Osteocyte (in vitro differentiated cells): ENCODE measurements at regions not wholly inside any gene's neighbourhood (a gene's known extent, or its start where the extent isn't known, plus 50 kb on each side); places are given as distances from the start of the nearest gene placed in this dataset.
"Not testable (repeated sequence)": the region's sequence is repeated elsewhere in the genome, so short reads cannot be mapped to it uniquely, and the experiment has no call there.

ENCODE experiments used
- DNase-seq: peaks from one replicate; pipeline ENCODE4 v3.0.0; 2021; ENCODE audit warnings: mixed read lengths; ENCODE audit not compliant: unreplicated experiment; ENCODE audit errors: extremely low spot score
- H3K27ac Mint-ChIP-seq: one replicate; pipeline ENCODE4 v1.8.0; 2021; ENCODE audit warnings: mild to moderate bottlenecking, mixed read lengths; ENCODE audit not compliant: unreplicated experiment
- H3K27me3 Mint-ChIP-seq: one replicate; pipeline ENCODE4 v1.8.0; 2021; ENCODE audit warnings: mixed read lengths; ENCODE audit not compliant: unreplicated experiment
- H3K36me3 Mint-ChIP-seq: one replicate; pipeline ENCODE4 v1.8.0; 2021; ENCODE audit warnings: mixed read lengths; ENCODE audit not compliant: unreplicated experiment
- H3K4me1 Mint-ChIP-seq: one replicate; pipeline ENCODE4 v1.8.0; 2021; ENCODE audit warnings: mixed read lengths; ENCODE audit not compliant: unreplicated experiment
- H3K4me3 Mint-ChIP-seq: one replicate; pipeline ENCODE4 v1.8.0; 2021; ENCODE audit warnings: mild to moderate bottlenecking, moderate library complexity, mixed read lengths; ENCODE audit not compliant: unreplicated experiment
- H3K9me3 Mint-ChIP-seq: one replicate; pipeline ENCODE4 v1.8.0; 2021; ENCODE audit warnings: mixed read lengths; ENCODE audit not compliant: unreplicated experiment
- CTCF ChIP-seq: fragments of 200-600 bp; sonication (generic); IDR thresholded peaks from 2 replicates; pipeline ENCODE4 v1.5.0; 2021; ENCODE audit warnings: antibody characterized with exemption, mild to moderate bottlenecking, moderate library complexity

DNA sequence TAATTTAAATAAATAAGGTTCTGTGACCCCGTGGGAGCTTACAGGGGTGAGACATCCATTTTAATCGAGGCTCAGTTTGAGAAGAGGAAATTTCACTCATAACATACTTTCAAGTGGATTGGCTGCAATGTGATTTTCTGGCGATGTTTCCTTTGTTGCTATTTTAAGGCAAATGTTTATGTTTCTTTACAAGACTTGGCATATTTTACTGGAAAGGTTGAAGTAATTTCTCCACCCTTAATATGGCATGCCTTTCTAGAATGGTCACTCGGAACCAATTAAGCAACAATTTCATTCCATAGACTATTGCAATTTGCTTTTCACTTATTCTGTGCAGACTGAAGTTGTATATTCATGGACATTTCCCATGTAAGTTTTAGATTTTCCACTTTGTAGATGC is 438.0 kb upstream of the WWC1 start:
- H3K27ac Mint-ChIP-seq = no peak overlapping the region
- H3K36me3 Mint-ChIP-seq = no peaks in the 10 kb centered on the region
- no peaks in the 10 kb centered on the region for H3K9me3 Mint-ChIP-seq
- peaks cover 15% of the 10 kb centered on the region for H3K4me1 Mint-ChIP-seq
- TF ChIP-seq CTCF = no peak
- H3K27me3 Mint-ChIP-seq = peaks cover 3% of the 10 kb centered on the region
- H3K4me3 Mint-ChIP-seq = peak overlapping the region; percentile 42
- no peak for DNase-seq

- no peak overlapping the region for H3K4me3 Mint-ChIP-seq
- no peak overlapping the region for H3K27ac Mint-ChIP-seq
- peaks cover 3% of the 10 kb centered on the region for H3K27me3 Mint-ChIP-seq
- no peaks in the 10 kb centered on the region for H3K9me3 Mint-ChIP-seq
- peaks cover 15% of the 10 kb centered on the region for H3K4me1 Mint-ChIP-seq
- TF ChIP-seq CTCF = no peak
- DNase-seq = no peak
- H3K36me3 Mint-ChIP-seq = no peaks in the 10 kb centered on the region
Observed at GRCh38 chr5:167855818-167856217, 435.6 kb upstream of the WWC1 start.

- peaks cover 15% of the 10 kb centered on the region for H3K4me1 Mint-ChIP-seq
- no peak for TF ChIP-seq CTCF
- DNase-seq = no peak
- H3K27ac Mint-ChIP-seq = no peak overlapping the region
- H3K9me3 Mint-ChIP-seq = no peaks in the 10 kb centered on the region
- no peaks in the 10 kb centered on the region for H3K36me3 Mint-ChIP-seq
- H3K27me3 Mint-ChIP-seq = peaks cover 3% of the 10 kb centered on the region
- no peak overlapping the region for H3K4me3 Mint-ChIP-seq
Observed at GRCh38 chr5:167857321-167857720, 434.1 kb upstream of the WWC1 start.

GRCh38 chr5:167858186-167858855 is 433.1 kb upstream of the WWC1 start:
- H3K4me1 Mint-ChIP-seq, H3K36me3 Mint-ChIP-seq, H3K9me3 Mint-ChIP-seq, DNase-seq, H3K4me3 Mint-ChIP-seq, H3K27ac Mint-ChIP-seq, H3K27me3 Mint-ChIP-seq: not testable (repeated sequence)

GRCh38 chr5:167861129-167861927 is 430.1 kb upstream of the WWC1 start:
- no peak for TF ChIP-seq CTCF
- Mint-ChIP-seq H3K36me3 (no peaks in the 10 kb centered on the region), H3K27ac (no peak overlapping the region), H3K27me3 (no peaks in the 10 kb centered on the region), H3K9me3 (no peaks in the 10 kb centered on the region), H3K4me3 (no peak overlapping the region), H3K4me1 (no peaks in the 10 kb centered on the region)
- no peak for DNase-seq
